ENCODE measurements at regions not wholly inside any gene's neighbourhood (a gene's known extent, or its start where the extent isn't known, plus 50 kb on each side); places are given as distances from the start of the nearest gene placed in this dataset.

- no peak for TF ChIP-seq RCOR1 (conservative IDR thresholded peaks at IDR 0.05; ENCODE audit: low read depth, low read length)
- no peak for TF ChIP-seq CTCF (IDR thresholded peaks at IDR 0.05 in 2 of 3, conservative IDR thresholded peaks at IDR 0.05 in 1 of 3; ENCODE audit: control insufficient read depth in 2 of 3, extremely low read depth in 1 of 3, insufficient read depth in 1 of 3, low read depth in 3 of 3, low read length in 3 of 3)
- no peak for TF ChIP-seq POLR2A (IDR thresholded peaks at IDR 0.05; ENCODE audit: low read depth, low read length)
- TF ChIP-seq RAD21 (IDR thresholded peaks at IDR 0.05; ENCODE audit: insufficient read depth, low read depth, low read length): no peak
- no peak for TF ChIP-seq JUND (IDR thresholded peaks at IDR 0.05; ENCODE audit: low read depth, low read length)
- no peak for TF ChIP-seq RFX5 (IDR thresholded peaks at IDR 0.05; ENCODE audit: low read depth, low read length)
- TF ChIP-seq ATF2 (IDR thresholded peaks at IDR 0.05; ENCODE audit: low read length): no peak; the same call in 1 of the 2 replicates
Measured at GRCh38 chr9:95750725-95751519, 124.6 kb upstream of the ERCC6L2 start.
